MCF 10A (cell line): ENCODE measurements at regions not wholly inside any gene's neighbourhood (a gene's known extent, or its start where the extent isn't known, plus 50 kb on each side); places are given as distances from the start of the nearest gene placed in this dataset.

Experiments
- BruUV-seq: library from RNA; stranded (reverse); fragments of 400-500 nt; replicated peaks from 2 replicates; lab custom pipeline; 2021; lab: Mats Ljungman, UMichigan
- CTCF ChIA-PET: fragments of 300-600 bp; sonication (Branson Sonifier 250); formaldehyde crosslinking; extraction: SDS; loops from one replicate; lab custom pipeline; 2021; ENCODE audit warnings: antibody characterized with exemption, inconsistent platforms; lab: Yijun Ruan, JAX
- POLR2A ChIA-PET: fragments of 300-600, 350-650 bp; sonication (Branson Sonifier 250); formaldehyde crosslinking; extraction: SDS; loops from one replicate; lab custom pipeline; 2020; ENCODE audit warnings: antibody characterized with exemption, inconsistent platforms; lab: Yijun Ruan, JAX
- DNase-seq: peaks from one replicate; pipeline ENCODE4 v3.0.0-alpha.2; 2018; ENCODE audit not compliant: unreplicated experiment
- H3K27ac Mint-ChIP-seq: one replicate; pipeline ENCODE4 v1.8.0; 2022; ENCODE audit warnings: mild to moderate bottlenecking, low read depth, mixed read lengths; ENCODE audit not compliant: unreplicated experiment
- H3K27me3 Mint-ChIP-seq: one replicate; pipeline ENCODE4 v1.8.0; 2022; ENCODE audit warnings: mixed read lengths; ENCODE audit not compliant: insufficient read depth, unreplicated experiment
- H3K36me3 Mint-ChIP-seq: one replicate; pipeline ENCODE4 v1.8.0; 2022; ENCODE audit warnings: mild to moderate bottlenecking, moderate library complexity, mixed read lengths; ENCODE audit not compliant: insufficient read depth, unreplicated experiment
- H3K4me1 Mint-ChIP-seq: one replicate; pipeline ENCODE4 v1.8.0; 2022; ENCODE audit warnings: mixed read lengths; ENCODE audit not compliant: insufficient read depth, unreplicated experiment
- H3K4me3 Mint-ChIP-seq: one replicate; pipeline ENCODE4 v1.8.0; 2022; ENCODE audit warnings: mild to moderate bottlenecking, moderate library complexity, mixed read lengths; ENCODE audit not compliant: unreplicated experiment
- H3K9me3 Mint-ChIP-seq: one replicate; pipeline ENCODE4 v1.8.0; 2022; ENCODE audit warnings: mixed read lengths; ENCODE audit not compliant: unreplicated experiment
- CTCF ChIP-seq: fragments of 200-600 bp; IDR thresholded peaks from one replicate; pipeline ENCODE4 v1.8.0; 2022; ENCODE audit warnings: antibody characterized with exemption, mild to moderate bottlenecking; ENCODE audit not compliant: unreplicated experiment
- intact Hi-C: fragments of 100-400 bp; cut with micrococcal nuclease; formaldehyde crosslinking; loops from 2 replicates; pipeline ENCODE4 v1.14.1; 2022

- H3K27me3 Mint-ChIP-seq = peaks cover 11% of the 10 kb centered on the region
Measured at GRCh38 chr20:39349240-39349639, 387.1 kb downstream of the DHX35 start.

GRCh38 chr20:39347626-39348025 is 385.5 kb downstream of the DHX35 start:
- Mint-ChIP-seq H3K27ac (no peak overlapping the region), H3K27me3 (no peaks in the 10 kb centered on the region), H3K4me3 (no peak overlapping the region), H3K36me3 (no peaks in the 10 kb centered on the region), H3K9me3 (peaks cover 26% of the 10 kb centered on the region), H3K4me1 (no peaks in the 10 kb centered on the region)
- intact Hi-C loops = no loop called here
- CTCF ChIA-PET = interaction anchor here (0.8 kb wide), 1 partner anchor 82 kb away, joined by 3 read pairs; no protein-coding TSS in a partner anchor
- POLR2A ChIA-PET = no interaction called here
- no peak for DNase-seq
- no TSS peak for BruUV-seq
- no peak for TF ChIP-seq CTCF

More at GRCh38 chr20:39349240-39349639, 387.1 kb downstream of the DHX35 start:
- ChIA-PET CTCF (interaction anchor here (1.0 kb wide), 1 partner anchor 28 kb away, joined by 3 read pairs; no protein-coding TSS in a partner anchor), POLR2A (no interaction called here)
- TF ChIP-seq CTCF = no peak
- H3K4me1 Mint-ChIP-seq = no peaks in the 10 kb centered on the region
- no peak overlapping the region for H3K27ac Mint-ChIP-seq
- H3K9me3 Mint-ChIP-seq = peaks cover 26% of the 10 kb centered on the region
- intact Hi-C loops = no loop called here
- no peaks in the 10 kb centered on the region for H3K36me3 Mint-ChIP-seq
- no TSS peak for BruUV-seq
- no peak for DNase-seq
- H3K4me3 Mint-ChIP-seq = no peak overlapping the region

- DNase-seq = no peak
- H3K27ac Mint-ChIP-seq = no peak overlapping the region
- ChIA-PET CTCF (no interaction called here), POLR2A (no interaction called here)
- no peaks in the 10 kb centered on the region for H3K9me3 Mint-ChIP-seq
- no peak for TF ChIP-seq CTCF
- peaks cover 4% of the 10 kb centered on the region for H3K36me3 Mint-ChIP-seq
- intact Hi-C loops = no loop called here
- no peaks in the 10 kb centered on the region for H3K27me3 Mint-ChIP-seq
- no TSS peak for BruUV-seq
- H3K4me3 Mint-ChIP-seq = no peak overlapping the region
- H3K4me1 Mint-ChIP-seq = no peaks in the 10 kb centered on the region
Measured at GRCh38 chr20:39342463-39342862, 380.3 kb downstream of the DHX35 start.

GRCh38 chr20:39338469-39339376 is 376.6 kb downstream of the DHX35 start:
- peaks cover 11% of the 10 kb centered on the region for H3K27me3 Mint-ChIP-seq
- BruUV-seq = no TSS peak
- CTCF ChIA-PET = no interaction called here
- peaks cover 6% of the 10 kb centered on the region for H3K9me3 Mint-ChIP-seq
- no peak overlapping the region for H3K27ac Mint-ChIP-seq
- no peaks in the 10 kb centered on the region for H3K4me1 Mint-ChIP-seq
- H3K4me3 Mint-ChIP-seq = no peak overlapping the region
- no peak for TF ChIP-seq CTCF
- H3K36me3 Mint-ChIP-seq = peaks cover 4% of the 10 kb centered on the region
- DNase-seq = no peak
- intact Hi-C loops = no loop called here
- POLR2A ChIA-PET = interaction anchor here (0.7 kb wide), 1 partner anchor 293 kb away, joined by 3 read pairs; no protein-coding TSS in a partner anchor
